Common myeloid progenitor, CD34-positive (primary cell): ENCODE measurements at regions not wholly inside any gene's neighbourhood (a gene's known extent, or its start where the extent isn't known, plus 50 kb on each side); places are given as distances from the start of the nearest gene placed in this dataset.
A peak's percentile ranks its signal among the peaks of the same experiment; 100 is the strongest.
"Not testable (repeated sequence)": the region's sequence is repeated elsewhere in the genome, so short reads cannot be mapped to it uniquely, and the experiment has no call there.

Experiments
- CTCF ChIA-PET: fragments of 350-600 bp; sonication (Branson Sonifier 250); formaldehyde crosslinking; loops from one replicate; lab custom pipeline; 2021; ENCODE audit warnings: antibody characterized with exemption; lab: Charles Lee
- POLR2A ChIA-PET: fragments of 350-600 bp; sonication (Branson Sonifier 250); formaldehyde crosslinking; loops from one replicate; lab custom pipeline; 2021; ENCODE audit warnings: antibody characterized with exemption; lab: Charles Lee
- DNase-seq, 3 donors: peaks; one replicate each; pipeline versions ENCODE4 v3.0.0 to v3.0.0-alpha.2; 2013
- H3K27ac ChIP-seq, 2 experiments: 1 replicate in 1 of 2; 2 replicates in 1 of 2; pipeline ENCODE4 v1.7.0; 2013; ENCODE audit warnings: inconsistent platforms in 2 of 2, low read length in 2 of 2, mild to moderate bottlenecking in 2 of 2, low read depth in 1 of 2, moderate library complexity in 1 of 2; ENCODE audit not compliant: severe bottlenecking in 2 of 2, insufficient read depth in 1 of 2, poor library complexity in 1 of 2
- H3K27me3 ChIP-seq, 5 experiments: replicated peaks in 2 of 5; 1 replicate in 3 of 5; 2 replicates in 2 of 5; pipeline versions ENCODE4 v1.6.1 to v1.7.0; 2013; ENCODE audit warnings: low read length in 4 of 5, mild to moderate bottlenecking in 2 of 5, moderate library complexity in 2 of 5, inconsistent platforms in 1 of 5; ENCODE audit not compliant: insufficient read depth in 5 of 5, control insufficient read depth in 4 of 5
- H3K36me3 ChIP-seq, 4 experiments: 1 replicate in 2 of 4; 2 replicates in 2 of 4; pipeline versions ENCODE4 v1.6.1 to v1.7.0; 2013; ENCODE audit warnings: low read length in 3 of 4, control low read depth in 1 of 4, mild to moderate bottlenecking in 1 of 4; ENCODE audit not compliant: control insufficient read depth in 4 of 4, insufficient read depth in 4 of 4
- H3K4me1 ChIP-seq, 4 experiments: 1 replicate in 3 of 4; 2 replicates in 1 of 4; pipeline versions ENCODE4 v1.6.1 to v1.7.1; 2013; ENCODE audit warnings: low read length in 3 of 4, mild to moderate bottlenecking in 3 of 4, control low read depth in 1 of 4, inconsistent platforms in 1 of 4, moderate library complexity in 1 of 4; ENCODE audit not compliant: control insufficient read depth in 4 of 4, insufficient read depth in 4 of 4; ENCODE audit errors: control extremely low read depth in 1 of 4
- H3K4me3 ChIP-seq, 7 experiments: 1 replicate in 4 of 7; 2 replicates in 3 of 7; pipeline versions ENCODE4 v1.5.1 to v1.7.0; 2013; ENCODE audit warnings: mild to moderate bottlenecking in 7 of 7, low read length in 6 of 7, moderate library complexity in 6 of 7, inconsistent platforms in 2 of 7, low read depth in 2 of 7, control low read depth in 1 of 7; ENCODE audit not compliant: insufficient read depth in 4 of 7, control insufficient read depth in 1 of 7; ENCODE audit errors: extremely low read depth in 1 of 7
- H3K9me3 ChIP-seq, 5 experiments: 1 replicate in 4 of 5; 2 replicates in 1 of 5; pipeline versions ENCODE4 v1.6.1 to v1.7.1; 2013; ENCODE audit warnings: low read length in 4 of 5, mild to moderate bottlenecking in 2 of 5, inconsistent platforms in 1 of 5, low read depth in 1 of 5, moderate library complexity in 1 of 5; ENCODE audit not compliant: control insufficient read depth in 4 of 5, insufficient read depth in 2 of 5; ENCODE audit errors: control extremely low read depth in 1 of 5
- whole genome bisulfite sequencing: methylation state at CpG from one replicate; pipeline ENCODE4 v1.1.5; 2013; ENCODE audit not compliant: insufficient coverage; 5-methylcytosine and 5-hydroxymethylcytosine counted together

DNA sequence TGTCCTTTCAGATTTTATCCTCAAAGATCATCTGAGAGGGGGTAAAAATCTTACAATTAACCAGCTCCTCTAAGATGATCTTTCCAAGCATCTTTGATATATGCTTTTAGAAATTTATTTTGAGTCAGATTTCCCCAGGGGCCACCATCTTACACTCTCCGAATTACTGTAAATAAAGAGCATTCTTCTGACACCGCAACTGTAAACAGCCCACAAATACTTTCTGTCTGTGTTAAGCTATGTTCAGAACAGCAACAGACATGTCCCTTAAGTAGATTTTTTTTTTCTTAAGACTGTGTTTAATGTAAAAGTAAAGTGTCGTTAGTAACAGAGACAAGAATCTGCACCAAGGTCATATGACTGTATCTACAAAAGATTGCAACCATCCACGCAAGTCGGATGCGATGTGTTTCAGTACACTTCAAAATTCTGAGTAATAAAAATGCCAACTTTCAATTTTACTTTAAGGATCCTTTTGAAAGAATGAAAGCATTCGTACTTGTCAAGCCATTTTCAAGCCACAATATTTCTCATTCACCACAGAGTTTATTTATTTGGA, 159.0 kb upstream of the KCNH8 start:
- ChIA-PET POLR2A (no interaction called here), CTCF (interaction anchor here (0.9 to 3.1 kb wide), 10 partner anchors 86 to 1445 kb away, joined by 3 to 29 read pairs (median 4); no protein-coding TSS in a partner anchor)
- H3K9me3 ChIP-seq: no peaks in the 10 kb centered on the region
- H3K4me3 ChIP-seq: no peak overlapping the region
- no peak overlapping the region for H3K27ac ChIP-seq
- H3K36me3 ChIP-seq: no peaks in the 10 kb centered on the region
- H3K27me3 ChIP-seq: no peaks in the 10 kb centered on the region
- 100% methylated on average over 4 of the region's 7 CpGs for WGBS
- DNase-seq: no peak
- H3K4me1 ChIP-seq: no peaks in the 10 kb centered on the region

DNA sequence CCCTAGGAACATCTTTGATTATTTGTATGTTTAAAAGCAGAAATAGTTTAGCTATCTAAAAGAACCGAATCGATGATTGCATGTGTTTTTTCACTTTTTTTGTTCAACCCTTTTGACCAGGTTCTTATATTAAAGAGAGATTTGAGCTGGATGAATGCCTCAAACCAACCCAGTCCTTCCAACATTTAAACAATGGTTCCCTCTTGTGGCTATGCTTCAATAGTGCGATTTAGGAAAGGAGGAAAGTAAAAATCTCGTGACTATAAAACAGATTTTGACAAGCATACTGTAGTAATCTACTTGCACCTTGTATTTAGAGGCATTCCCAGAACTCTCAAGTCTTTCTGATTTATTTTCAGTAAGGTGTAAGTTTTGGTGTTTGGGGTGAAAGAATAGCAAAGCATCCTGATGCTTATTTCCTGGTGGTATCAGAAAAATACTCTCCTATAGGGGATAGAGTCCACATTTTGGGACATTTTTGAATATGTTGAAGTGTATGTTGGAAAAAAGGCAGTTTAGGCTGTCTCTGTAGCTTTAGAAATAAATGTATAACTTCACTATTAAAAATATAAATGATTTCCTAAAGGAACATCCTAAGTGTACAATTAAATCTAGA, 159.6 kb upstream of the KCNH8 start:
- H3K4me1 ChIP-seq: no peaks in the 10 kb centered on the region
- no peaks in the 10 kb centered on the region for H3K9me3 ChIP-seq
- POLR2A ChIA-PET: no interaction called here
- no peak overlapping the region for H3K4me3 ChIP-seq
- WGBS: no CpG with 5 or more reads among the region's 4 CpGs
- CTCF ChIA-PET: interaction anchor here (0.7 to 3.1 kb wide), 14 partner anchors 13 to 1444 kb away, joined by 3 to 29 read pairs (median 3); no protein-coding TSS in a partner anchor
- H3K36me3 ChIP-seq: no peaks in the 10 kb centered on the region
- DNase-seq: peak; percentile 34 to 72 (median 68)
- no peak overlapping the region for H3K27ac ChIP-seq
- no peaks in the 10 kb centered on the region for H3K27me3 ChIP-seq

GRCh38 chr3:18987862-18988447, 160.4 kb upstream of the KCNH8 start:
- ChIA-PET POLR2A (no interaction called here), CTCF (interaction anchor here (0.7 to 3.1 kb wide), 14 partner anchors 12 to 1086 kb away, joined by 3 to 29 read pairs (median 3); no protein-coding TSS in a partner anchor)
- Histone ChIP-seq H3K27ac (no peak overlapping the region), H3K9me3 (no peaks in the 10 kb centered on the region), H3K36me3 (no peaks in the 10 kb centered on the region), H3K4me3 (no peak overlapping the region), H3K4me1 (no peaks in the 10 kb centered on the region), H3K27me3 (no peaks in the 10 kb centered on the region)
- DNase-seq: peak in 2 of 3 donors; percentile 9 to 11
- WGBS: 96% methylated on average over 6 of the region's 8 CpGs

- Histone ChIP-seq H3K9me3 (no peaks in the 10 kb centered on the region), H3K4me3 (no peak overlapping the region), H3K36me3 (no peaks in the 10 kb centered on the region), H3K27ac (no peak overlapping the region), H3K4me1 (no peaks in the 10 kb centered on the region), H3K27me3 (no peaks in the 10 kb centered on the region)
- ChIA-PET CTCF (no interaction called here), POLR2A (no interaction called here)
- DNase-seq: no peak
Measured at GRCh38 chr3:18987070-18987469, 161.2 kb upstream of the KCNH8 start.

DNA sequence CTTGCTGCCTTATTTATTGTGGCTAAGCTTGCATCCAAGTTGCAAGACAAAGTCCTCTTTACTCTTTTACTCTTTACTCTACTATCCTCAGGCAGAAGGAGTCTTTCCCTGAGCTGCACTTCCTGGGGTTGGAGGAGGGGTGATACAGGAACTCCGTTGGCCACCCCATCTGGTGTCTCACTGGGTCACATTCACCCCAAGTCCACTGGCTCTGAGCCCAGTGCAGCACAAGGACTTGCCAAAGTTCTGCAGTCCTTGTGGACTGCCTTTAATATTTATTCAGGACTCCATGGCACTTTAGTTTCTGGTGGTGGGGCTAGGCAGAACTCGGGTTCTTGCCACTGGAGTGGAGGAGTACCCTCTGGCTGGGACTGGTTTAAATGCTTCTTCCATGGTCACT, 165.4 kb upstream of the KCNH8 start:
- no peaks in the 10 kb centered on the region for H3K4me1 ChIP-seq
- no peak overlapping the region for H3K27ac ChIP-seq
- no peaks in the 10 kb centered on the region for H3K9me3 ChIP-seq
- WGBS: 67% methylated on average over 1 of the region's 2 CpGs
- H3K4me3 ChIP-seq: no peak overlapping the region
- DNase-seq: no peak
- ChIA-PET POLR2A (no interaction called here), CTCF (interaction anchor here (1.1 kb wide), 1 partner anchor 15 kb away, joined by 4 read pairs; no protein-coding TSS in a partner anchor)
- H3K36me3 ChIP-seq: no peaks in the 10 kb centered on the region
- H3K27me3 ChIP-seq: no peaks in the 10 kb centered on the region

DNA sequence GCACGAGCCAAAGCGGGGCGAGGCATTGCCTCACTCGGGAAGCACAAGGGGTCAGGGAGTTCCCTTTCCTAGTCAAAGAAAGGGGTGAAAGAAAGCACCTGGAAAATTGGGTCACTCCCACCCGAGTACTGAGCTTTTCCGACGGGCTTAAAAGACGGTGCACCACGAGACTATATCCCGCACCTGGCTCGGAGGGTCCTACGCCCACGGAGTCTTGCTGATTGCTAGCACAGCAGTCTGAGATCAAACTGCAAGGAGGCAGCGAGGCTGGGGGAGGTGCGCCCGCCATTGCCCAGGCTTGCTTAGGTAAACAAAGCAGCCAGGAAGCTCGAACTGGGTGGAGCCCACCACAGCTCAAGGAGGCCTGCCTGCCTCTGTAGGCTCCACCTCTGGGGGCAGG, 172.2 kb upstream of the KCNH8 start:
- CTCF ChIA-PET: interaction anchor here (1.6 kb wide), 1 partner anchor 12 kb away, joined by 3 read pairs; no protein-coding TSS in a partner anchor
- H3K36me3 ChIP-seq, H3K27ac ChIP-seq, DNase-seq, H3K4me1 ChIP-seq, POLR2A ChIA-PET, H3K4me3 ChIP-seq, H3K27me3 ChIP-seq: not testable (repeated sequence)
- 95% methylated on average over 12 of the region's 17 CpGs for WGBS
- peaks cover 0 to 12% (median 0%) of the 10 kb centered on the region in 5 experiments for H3K9me3 ChIP-seq

GRCh38 chr3:18968120-18968519, 180.2 kb upstream of the KCNH8 start:
- WGBS: 100% methylated on average over 3 of the region's 3 CpGs
- no peaks in the 10 kb centered on the region for H3K27me3 ChIP-seq
- DNase-seq: no peak
- peaks cover 0 to 2% (median 0%) of the 10 kb centered on the region in 5 experiments for H3K9me3 ChIP-seq
- H3K4me1 ChIP-seq: no peaks in the 10 kb centered on the region
- CTCF ChIA-PET: interaction anchor here (1.0 kb wide), 1 partner anchor 14 kb away, joined by 4 read pairs; no protein-coding TSS in a partner anchor
- H3K36me3 ChIP-seq: no peaks in the 10 kb centered on the region
- H3K4me3 ChIP-seq: no peak overlapping the region
- POLR2A ChIA-PET: no interaction called here
- no peak overlapping the region for H3K27ac ChIP-seq
